ENCODE measurements at regions not wholly inside any gene's neighbourhood (a gene's known extent, or its start where the extent isn't known, plus 50 kb on each side); places are given as distances from the start of the nearest gene placed in this dataset.
"Not testable (repeated sequence)": the region's sequence is repeated elsewhere in the genome, so short reads cannot be mapped to it uniquely, and the experiment has no call there.

- H3K4me3 ChIP-seq (ENCODE audit: low read depth, low read length) = no peak overlapping the region
- DNase-seq (ENCODE audit: low read depth) = no peak
- TF ChIP-seq, protein P1, sequence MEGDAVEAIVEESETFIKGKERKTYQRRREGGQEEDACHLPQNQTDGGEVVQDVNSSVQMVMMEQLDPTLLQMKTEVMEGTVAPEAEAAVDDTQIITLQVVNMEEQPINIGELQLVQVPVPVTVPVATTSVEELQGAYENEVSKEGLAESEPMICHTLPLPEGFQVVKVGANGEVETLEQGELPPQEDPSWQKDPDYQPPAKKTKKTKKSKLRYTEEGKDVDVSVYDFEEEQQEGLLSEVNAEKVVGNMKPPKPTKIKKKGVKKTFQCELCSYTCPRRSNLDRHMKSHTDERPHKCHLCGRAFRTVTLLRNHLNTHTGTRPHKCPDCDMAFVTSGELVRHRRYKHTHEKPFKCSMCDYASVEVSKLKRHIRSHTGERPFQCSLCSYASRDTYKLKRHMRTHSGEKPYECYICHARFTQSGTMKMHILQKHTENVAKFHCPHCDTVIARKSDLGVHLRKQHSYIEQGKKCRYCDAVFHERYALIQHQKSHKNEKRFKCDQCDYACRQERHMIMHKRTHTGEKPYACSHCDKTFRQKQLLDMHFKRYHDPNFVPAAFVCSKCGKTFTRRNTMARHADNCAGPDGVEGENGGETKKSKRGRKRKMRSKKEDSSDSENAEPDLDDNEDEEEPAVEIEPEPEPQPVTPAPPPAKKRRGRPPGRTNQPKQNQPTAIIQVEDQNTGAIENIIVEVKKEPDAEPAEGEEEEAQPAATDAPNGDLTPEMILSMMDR (IDR thresholded peaks at IDR 0.05; ENCODE audit: control insufficient read depth, extremely low read depth, insufficient read depth) = no peak
These were observed 495.3 kb downstream of the IRS1 start for GRCh38 chr2:226304308-226304707.

- no peak for DNase-seq (ENCODE audit: low read depth)
- H3K4me3 ChIP-seq (ENCODE audit: low read depth, low read length) = no peak overlapping the region
- TF ChIP-seq, protein P1 (IDR thresholded peaks at IDR 0.05; ENCODE audit: control insufficient read depth, extremely low read depth, insufficient read depth) = no peak
These were observed 495.9 kb downstream of the IRS1 start for GRCh38 chr2:226303707-226304106.

DNA sequence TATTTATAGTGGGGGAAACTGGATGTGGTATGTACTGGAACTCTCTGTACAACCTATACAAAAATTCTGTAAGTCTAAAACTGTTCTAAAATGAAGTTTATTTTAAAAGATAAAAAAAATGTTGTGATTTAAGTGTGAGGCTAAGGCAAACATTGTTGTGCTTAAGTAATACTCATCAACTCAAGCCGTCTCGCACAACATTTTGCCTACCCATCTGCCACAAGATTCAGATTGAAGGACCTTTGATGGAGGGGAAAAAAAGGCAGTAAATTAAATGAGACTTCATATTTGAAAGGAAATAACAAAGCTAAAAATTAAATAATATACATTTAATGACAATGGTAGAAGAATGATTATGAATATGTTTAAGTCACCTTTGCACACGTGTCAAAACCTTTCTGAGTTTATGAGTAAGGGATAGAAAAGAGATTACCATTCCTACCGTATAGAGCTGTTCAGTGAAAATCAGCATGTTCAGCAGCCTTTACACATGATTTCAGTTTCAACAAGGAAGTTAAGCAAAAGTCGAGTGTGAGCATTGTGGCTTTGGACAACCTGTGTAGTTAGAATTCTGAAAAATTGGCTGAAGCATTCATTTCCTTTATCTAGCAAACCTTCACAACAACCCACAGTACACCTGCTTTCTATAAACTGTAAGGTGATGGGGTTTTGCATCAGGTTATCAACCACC, 499.3 kb downstream of the IRS1 start:
- H3K4me3 ChIP-seq (ENCODE audit: low read depth, low read length) = no peak overlapping the region
- TF ChIP-seq, protein P1 (IDR thresholded peaks at IDR 0.05; ENCODE audit: control insufficient read depth, extremely low read depth, insufficient read depth) = no peak
- DNase-seq (ENCODE audit: low read depth) = no peak

GRCh38 chr2:226299771-226300170, 499.8 kb downstream of the IRS1 start:
- no peak overlapping the region for H3K4me3 ChIP-seq (ENCODE audit: low read depth, low read length)
- TF ChIP-seq, protein P1 (IDR thresholded peaks at IDR 0.05; ENCODE audit: control insufficient read depth, extremely low read depth, insufficient read depth) = no peak
- DNase-seq (ENCODE audit: low read depth) = no peak

GRCh38 chr2:226295681-226296080, 503.9 kb downstream of the IRS1 start:
- DNase-seq (ENCODE audit: low read depth) = no peak
- H3K4me3 ChIP-seq (ENCODE audit: low read depth, low read length) = no peak overlapping the region
- TF ChIP-seq, protein P1 (IDR thresholded peaks at IDR 0.05; ENCODE audit: control insufficient read depth, extremely low read depth, insufficient read depth) = no peak

DNA sequence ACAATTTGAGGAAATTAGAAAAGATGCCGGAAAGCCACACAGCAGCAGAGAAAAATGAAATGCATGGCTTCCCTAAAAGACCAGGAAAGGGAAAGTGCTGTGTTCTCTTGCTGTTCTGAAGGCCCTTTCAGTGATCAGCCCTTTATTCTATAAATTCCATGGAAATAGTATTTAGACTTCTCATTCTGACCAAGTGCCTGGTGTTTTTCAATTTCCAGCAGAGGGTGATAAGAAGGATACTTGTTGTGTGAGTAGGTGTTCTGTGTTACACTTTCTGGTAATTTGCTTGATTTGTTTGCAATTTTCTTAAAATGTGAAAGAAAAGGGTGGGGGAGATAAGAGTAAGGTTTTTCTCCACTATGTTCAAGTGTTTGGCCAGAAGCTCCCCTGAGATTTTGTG, 504.5 kb downstream of the IRS1 start:
- TF ChIP-seq, protein P1 (IDR thresholded peaks at IDR 0.05; ENCODE audit: control insufficient read depth, extremely low read depth, insufficient read depth) = no peak
- DNase-seq (ENCODE audit: low read depth) = no peak
- no peak overlapping the region for H3K4me3 ChIP-seq (ENCODE audit: low read depth, low read length)

GRCh38 chr2:226291281-226291680, 508.3 kb downstream of the IRS1 start:
- not testable (repeated sequence) for DNase-seq (ENCODE audit: low read depth); H3K4me3 ChIP-seq (ENCODE audit: low read depth, low read length)

Measured in LNCaP clone FGC (cell line).